COLO668 (cell line): ENCODE measurements at regions not wholly inside any gene's neighbourhood (a gene's known extent, or its start where the extent isn't known, plus 50 kb on each side); places are given as distances from the start of the nearest gene placed in this dataset.

ENCODE experiments used
- DNase-seq: peaks from one replicate; lab custom pipeline; 2025; ENCODE audit not compliant: unreplicated experiment; lab: John Stamatoyannopoulos, UW

DNA sequence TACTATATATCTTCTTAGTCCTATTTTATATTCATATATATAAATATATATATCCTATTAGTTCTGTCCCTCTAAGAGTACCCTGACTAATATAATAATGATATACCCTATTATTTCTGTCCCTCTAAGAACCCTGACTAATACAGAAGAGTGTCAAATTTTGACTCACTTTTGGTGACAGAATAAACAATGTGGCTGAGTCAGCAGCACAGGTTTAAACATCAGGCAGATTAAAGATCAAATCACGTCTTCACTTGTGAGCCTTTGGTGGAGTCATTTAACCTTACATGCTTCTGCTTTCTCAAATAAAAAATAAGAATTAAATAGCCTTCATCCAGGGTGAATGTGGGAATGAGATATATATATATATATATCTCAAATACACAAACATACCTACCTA is 615.9 kb upstream of the GCFC2 start:
- DNase-seq = no peak

DNA sequence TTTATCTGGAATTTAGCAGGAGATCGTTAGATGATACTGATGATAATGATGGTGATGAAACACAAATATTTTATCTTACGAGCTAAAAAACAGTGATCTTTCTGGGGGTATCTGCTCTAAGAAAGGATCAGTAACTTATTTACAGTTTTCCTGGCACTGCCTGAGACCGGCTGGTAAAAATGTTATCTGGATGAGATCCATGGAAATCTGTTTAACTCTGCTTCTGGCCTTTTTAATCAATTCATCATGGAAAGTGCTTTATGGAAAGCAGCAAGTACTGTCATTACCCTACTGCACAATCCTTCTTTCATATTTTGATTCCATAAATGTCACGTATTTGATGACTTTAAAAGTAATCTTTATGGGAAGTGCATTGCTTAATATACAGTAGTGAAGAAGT is 612.7 kb upstream of the GCFC2 start:
- DNase-seq = no peak

DNA sequence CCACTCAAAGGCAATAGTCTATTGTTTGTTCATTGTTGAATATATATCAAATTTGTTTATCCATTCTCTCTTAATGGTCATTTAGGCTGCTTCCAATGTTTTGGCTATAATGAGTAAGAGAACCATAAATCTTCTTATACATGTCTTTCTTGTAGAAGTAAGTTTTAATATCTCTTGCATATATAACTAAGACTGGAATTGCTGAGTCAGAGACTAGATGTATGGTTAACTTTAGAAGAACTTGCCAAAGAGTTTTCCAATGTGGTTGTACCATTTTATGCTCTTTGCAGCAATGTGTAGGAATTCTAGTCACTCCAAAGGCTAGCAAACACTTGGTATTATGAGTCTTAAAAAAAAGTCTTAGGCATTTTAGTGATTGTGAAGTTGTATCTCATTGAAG is 610.0 kb upstream of the GCFC2 start:
- no peak for DNase-seq

DNA sequence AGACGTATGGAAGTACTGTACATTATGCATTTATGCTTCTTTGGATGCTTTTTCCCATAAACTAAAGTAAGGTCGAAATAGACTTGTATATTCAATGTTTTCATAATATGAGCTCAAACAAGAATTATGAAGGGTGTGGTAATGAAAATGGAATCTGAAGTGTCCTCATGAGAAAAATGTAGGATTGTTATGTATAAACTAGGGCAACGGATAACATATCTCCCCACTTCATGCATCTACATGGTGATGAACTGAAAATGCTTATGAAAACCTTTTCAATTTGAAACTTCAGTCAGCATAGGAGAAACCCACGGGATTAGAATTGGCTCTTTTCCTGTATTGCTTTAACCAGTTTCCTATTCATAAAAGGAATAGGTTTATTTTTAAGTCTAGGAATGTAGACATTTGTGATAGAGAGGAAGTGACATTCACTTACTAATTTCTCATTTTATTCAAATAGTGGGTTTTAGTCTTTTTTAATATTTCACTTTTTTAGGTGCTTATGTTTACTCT is 608.2 kb upstream of the GCFC2 start:
- DNase-seq = no peak

DNA sequence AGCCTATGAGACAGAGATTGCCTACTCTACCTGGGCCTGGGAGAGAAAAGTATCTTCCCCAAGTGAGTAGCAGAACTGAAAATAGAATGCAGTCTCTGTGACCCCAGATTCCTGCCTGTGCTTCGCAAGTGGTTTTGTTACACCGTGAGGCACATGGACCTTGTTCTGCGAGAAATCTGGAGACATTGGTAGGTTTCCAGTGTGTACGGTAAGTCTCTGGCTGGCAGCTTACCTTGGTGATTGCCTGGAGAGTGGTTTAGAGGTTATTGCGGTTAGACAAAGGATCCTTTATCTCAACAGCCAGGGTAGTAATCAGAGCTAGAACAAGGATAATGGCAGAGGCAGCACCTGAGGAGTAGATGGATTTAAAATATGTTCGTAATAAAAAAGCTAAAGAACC is 606.0 kb upstream of the GCFC2 start:
- DNase-seq = no peak

DNA sequence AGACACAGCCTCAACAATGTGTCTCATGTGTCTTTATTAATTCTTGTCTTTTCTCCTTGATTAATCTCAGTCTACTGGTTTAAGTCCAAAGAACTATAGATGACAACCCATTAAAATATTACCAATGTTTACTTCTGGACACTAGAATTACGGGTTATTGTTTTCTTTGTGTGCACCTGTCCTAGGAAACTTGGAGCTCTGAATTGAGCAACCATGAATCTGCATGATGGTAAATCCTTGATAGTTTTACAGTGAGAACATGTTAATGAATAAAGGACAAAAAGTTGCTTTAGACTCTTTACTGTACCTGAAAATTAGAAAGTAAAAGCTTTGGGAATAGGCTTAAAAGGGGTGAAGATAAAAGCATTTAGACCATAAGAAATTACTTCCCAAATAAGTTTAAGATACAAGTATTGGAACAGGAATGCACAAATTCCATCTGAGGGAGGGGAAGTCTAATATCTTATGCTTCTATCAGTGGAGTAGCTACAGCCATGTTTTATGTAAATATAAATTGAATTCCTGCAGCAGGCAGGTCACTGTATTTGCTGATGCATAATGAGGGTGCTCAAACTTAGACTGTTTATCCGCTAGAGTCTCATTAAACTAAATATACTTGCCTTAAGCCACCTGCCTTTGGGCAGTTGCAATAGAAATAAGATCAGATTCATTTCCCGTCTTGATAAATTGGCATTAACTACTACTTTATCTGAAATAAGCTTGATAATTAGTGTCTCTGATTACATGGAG is 603.7 kb upstream of the GCFC2 start:
- DNase-seq = no peak

DNA sequence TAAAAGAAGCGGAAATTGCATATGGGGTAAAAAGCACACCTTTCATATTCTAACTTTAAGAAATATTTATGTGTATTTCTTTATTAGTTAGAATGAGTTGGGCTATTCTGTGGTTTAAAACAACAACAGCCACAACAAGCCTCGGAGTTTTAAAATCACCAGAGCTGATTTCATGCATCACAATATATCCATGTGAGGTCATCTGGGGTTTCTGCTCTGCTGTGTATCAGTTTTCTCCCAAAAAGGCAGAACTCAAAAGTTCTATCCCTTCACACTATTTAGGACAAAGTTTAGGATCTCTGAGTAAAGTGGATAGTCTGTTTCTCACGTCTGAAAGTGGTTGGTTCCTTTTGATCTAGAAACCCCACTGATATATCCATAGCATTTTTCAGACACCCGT is 601.5 kb upstream of the GCFC2 start:
- no peak for DNase-seq

DNA sequence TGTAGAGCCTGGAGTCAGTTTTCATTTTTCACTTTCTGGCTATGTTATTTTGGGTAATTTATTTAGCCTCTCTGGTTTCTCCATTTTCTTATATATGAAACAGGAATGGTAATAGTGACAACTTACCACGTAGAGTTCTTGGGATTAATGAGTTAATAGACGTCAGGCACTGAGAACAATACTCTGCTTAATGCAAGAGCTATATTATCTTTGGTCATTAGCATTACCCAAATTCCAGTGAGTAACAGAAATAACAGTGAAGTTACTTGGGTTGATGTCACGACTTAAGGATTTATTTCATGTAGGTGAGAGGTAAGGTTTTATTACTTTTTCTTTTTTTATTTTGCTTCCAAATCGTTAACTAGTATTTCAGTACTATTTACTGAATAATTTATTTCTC is 601.0 kb upstream of the GCFC2 start:
- no peak for DNase-seq

DNA sequence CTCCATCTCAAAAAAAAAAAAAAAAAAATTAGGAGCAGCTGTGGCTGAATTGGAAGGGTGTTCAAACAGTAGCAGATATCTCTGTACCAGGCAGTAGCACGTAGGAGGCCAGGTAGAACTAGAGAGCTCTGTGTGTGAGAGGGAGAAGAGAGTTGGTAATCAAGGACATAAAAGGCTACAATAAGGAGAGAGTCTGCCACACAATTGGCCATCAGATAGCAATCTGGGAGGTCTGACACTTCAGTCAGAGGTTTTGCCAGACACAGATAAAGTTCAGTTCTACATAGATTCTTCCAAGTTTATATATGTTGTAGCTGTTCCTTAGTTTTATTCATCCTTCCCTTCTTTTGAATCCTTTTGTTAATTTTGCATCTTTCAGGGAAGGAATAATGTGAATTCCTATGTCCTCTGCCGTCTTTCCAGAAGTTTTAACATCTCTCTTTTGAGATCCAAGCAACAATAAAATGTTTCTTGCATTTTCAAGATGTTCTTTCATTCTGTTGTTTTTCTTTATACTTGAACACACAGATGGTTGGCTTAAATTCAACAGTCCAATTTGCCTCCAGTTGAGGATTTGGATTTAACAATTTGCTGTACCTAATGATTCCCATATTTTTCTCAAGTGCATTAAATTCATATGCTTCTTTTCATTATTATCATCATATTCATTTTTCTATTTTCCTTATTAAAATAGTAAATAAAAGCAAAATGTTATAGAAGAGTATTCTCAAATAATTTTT is 600.3 kb upstream of the GCFC2 start:
- DNase-seq = no peak

DNA sequence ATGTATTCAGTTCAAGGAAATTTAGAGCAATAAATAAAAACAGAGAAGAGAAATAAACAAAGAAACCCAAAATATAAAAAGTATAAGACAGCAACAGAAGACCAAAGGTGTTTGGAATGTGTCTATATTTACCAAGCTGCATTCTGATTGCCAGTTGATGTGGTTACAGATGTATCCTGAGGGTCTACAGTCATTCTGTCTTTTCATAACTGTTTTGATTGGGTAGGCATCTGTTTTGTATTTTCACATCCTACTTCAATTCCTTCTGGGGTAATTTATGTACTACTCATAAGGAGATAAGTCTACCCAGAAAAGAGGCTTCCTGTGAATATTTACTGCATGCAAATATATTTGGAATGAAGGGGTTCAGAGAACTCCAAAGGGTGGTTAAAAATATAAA is 596.8 kb upstream of the GCFC2 start:
- no peak for DNase-seq

DNA sequence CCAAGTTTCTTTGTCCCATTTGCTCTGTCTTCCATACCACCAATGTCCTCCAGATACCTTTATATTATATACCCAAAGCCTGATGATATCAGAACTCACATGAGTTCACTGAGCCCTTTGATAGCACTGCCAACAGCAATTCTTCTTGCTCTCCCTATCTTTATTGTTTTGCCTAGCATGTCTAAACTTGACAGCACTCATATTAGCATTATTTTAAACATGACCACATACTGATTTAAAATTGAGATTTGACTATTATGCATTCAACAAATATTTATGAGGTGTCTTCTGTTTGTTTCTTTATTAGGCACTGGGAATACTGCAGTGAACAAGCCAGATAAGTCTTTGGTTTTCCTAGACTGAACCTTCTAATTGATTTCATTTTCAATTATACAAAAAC is 587.3 kb upstream of the GCFC2 start:
- no peak for DNase-seq

DNA sequence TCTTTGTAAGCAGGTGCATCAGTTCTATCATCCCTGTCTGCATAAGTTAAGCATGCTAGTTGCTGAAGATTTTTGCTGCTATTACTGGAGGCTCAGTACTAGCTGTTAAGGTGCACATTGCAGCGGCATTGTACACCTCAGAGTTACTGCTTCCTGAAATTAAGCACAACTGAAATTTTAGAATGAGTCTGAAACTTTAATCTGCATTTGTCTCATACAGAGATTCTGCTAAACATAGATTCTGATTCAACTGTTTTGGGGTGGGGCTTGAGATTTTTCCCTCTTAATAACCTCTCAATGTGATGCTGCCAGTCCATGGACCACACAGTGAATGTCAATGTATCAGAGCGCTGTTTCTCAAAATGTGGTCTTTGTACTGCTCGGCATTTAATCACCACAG is 585.7 kb upstream of the GCFC2 start:
- no peak for DNase-seq

DNA sequence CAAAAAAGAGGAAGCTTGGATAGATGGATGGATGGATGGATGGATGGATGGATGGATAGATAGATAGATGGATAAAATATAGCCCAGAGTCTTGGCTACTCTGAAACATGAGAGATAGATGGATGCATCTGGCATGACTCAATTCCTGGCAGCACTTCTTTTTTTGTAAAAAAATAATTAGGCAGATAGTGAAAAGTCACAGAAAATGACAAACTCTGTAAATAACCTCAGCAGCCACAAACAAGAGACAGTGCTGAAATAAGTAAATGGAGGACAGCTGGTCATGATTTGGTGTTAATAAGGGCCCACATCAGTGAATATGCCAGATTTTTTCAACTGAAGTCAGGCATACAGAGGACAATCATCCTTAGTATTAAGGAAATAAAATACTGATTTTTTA is 585.0 kb upstream of the GCFC2 start:
- no peak for DNase-seq

DNA sequence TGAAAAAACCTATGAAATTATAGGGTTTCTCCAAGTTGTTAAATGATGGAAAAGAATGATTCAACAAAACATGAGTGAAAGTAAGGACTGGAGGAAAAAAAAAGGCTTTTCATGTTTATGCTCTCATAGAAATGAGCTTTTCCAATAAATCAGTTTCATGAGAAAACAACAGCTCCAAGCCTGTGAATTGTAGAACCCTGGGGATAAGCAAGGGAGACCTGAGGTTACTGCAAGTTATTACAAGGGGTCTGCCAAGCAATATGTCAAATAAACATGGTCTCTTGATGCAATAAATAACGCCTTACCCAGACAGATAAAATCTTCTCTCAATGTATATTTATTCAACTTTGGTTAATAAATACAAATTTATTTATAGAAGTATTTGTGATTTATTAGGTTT is 577.9 kb upstream of the GCFC2 start:
- DNase-seq = no peak

DNA sequence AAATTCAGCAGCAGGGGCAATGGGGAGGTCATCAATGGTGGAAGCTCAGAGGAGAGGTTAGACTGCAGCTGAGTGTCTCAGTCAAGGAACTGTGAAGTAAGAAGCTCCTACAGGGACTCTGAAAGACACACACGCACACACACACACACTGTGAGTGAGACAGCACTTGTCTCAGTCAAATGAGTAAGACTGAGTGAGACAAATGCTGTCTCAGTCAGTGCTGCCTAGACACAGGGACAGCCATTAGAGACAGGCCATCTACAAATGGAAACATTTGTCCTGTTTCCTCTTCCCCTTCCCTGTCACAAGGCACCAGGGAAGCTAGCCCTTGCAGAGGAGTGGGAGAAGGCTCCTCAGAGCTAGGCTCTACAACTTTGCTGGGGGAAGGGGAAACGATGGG is 577.4 kb upstream of the GCFC2 start:
- DNase-seq = no peak

DNA sequence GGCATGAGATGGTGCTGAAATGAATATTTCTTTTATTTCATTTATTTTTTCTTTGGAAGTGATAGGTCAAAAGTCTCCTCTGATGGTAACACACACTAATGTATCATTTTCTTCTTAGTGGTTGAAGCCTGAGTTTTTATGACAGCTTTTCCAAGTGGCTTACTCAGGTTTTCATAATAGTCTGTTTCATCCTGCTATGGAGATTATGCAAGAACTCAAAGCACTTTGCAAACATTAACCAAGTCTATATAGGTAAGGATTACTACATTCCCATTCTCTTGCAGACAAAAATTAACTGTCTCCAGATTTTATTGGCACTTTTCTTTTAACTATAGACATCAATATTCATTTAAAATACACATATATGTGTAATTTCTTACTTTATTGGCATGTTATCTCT is 572.6 kb upstream of the GCFC2 start:
- DNase-seq = no peak

DNA sequence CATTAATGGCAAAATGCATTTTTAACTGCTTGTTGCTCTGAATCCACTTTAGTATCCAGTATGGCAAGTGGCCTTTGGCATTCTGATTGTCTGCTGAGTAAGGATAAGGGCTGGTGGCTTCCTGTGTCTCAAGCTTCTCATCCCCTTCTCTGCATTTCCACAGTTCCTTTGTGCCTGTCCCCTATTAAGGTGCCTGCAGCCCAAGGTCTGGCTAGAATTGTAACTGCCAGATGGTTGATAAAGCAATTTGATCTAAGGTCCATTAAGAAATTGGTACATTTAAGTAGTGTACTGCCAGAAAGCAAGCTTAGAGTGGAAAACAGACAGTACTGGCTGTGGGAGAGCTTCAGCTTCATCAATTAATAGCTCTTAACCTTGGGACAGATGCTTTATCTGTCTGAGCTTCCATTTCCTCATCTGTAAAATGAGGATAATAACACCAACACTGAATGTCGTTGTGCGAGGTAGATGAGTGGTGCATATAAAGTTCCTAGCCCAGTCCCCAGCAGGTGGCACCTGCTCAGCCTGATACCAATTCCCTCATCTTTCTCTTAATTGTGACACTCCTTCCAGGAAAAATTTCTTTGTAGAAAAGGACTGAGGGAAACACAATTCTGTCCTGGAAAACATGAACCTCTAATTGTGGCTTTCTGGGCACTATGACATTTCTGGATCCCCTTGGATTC is 570.6 kb upstream of the GCFC2 start:
- no peak for DNase-seq

DNA sequence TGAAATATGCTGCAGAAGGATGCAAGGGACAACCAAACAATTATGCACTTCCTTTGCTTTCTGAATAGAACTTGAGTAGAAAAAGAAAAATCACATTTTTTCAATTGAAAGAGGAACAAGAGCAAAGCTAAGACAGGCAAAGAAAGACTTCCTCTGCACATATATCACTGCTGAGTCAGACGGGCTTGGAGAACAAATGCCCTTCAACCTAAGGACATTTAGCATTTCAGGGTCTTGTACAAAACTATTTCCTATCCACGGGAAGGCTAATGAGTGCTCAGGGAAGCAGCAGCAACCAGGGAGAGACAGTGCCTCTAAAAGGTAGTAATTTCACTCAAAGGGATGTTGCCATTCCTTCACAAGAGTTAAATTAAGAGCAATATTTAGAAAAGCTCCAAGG is 570.0 kb upstream of the GCFC2 start:
- no peak for DNase-seq

DNA sequence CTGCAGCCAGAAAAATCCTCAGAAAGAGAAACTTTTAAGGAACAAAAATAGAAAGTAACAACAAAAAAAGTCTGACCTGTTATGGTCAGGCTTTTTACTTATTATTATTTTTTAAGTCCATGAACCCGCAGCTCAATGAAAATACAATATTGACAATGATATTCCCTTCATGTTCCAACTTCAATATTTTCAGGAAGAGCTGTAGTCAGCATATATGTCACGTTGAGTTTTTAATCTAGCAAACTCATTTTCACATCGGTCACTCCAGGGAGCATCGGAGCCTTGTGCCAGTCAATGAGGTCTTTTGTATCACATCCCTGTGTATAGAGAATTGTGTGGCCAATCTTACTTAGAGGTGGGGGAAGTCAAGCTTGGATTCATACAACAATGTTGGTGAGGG is 568.4 kb upstream of the GCFC2 start:
- DNase-seq = no peak

DNA sequence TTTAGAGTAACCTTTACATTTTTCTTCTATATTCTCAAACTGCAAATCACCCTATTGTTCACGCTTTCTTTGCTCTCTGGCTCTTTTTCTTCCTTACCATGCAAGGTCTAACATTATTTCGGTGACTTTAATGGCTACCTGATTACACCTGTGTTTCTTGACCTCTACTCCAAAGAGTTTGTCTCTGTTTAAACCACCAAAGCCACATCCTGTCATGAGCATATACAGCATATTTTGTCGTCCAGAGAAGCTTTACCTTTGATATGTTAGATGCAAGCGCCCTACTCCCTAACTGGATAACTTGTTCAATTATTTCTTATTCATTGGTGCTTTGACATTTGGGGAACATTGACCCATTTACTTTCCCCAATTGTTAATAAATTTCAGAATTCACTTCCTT is 565.1 kb upstream of the GCFC2 start:
- no peak for DNase-seq

DNA sequence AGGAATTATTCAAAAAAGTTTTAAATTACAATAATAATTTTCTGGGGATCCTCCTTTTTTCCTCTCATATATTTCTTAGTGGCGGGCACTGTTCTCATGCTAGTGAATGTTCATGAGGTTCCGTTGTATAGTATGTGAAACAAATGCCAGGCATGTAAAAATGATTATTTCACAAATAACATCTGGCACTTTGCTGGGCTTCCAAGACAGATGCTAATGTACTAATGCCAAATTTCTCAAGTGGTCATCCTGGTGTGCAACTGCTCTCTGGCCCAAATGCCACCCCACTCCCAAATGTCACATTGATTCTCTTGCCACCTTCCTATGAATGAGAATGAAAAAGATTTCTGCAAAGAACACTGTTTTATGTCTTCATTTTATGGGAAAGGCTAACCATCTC is 564.0 kb upstream of the GCFC2 start:
- no peak for DNase-seq

DNA sequence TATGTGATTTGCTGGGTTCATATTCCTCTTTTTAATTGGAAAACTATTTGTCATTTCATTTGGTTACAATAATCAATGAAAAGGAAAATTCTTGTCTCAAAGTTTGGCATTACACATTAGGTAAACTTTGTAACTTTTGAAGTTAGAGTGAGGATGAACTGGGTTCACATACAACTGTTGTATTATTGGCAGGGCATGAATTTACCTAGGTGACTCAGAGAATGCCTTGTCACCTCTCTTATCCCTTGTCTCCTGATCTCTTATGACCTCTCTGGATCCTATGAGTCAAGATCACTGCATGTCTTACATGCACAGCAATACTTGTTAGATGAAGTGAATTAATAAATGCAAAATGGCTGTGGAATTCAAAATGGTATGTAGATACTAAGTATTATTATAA is 563.4 kb upstream of the GCFC2 start:
- DNase-seq = no peak
